ENCODE measurements at regions not wholly inside any gene's neighbourhood (a gene's known extent, or its start where the extent isn't known, plus 50 kb on each side); places are given as distances from the start of the nearest gene placed in this dataset.
"Not testable (repeated sequence)": the region's sequence is repeated elsewhere in the genome, so short reads cannot be mapped to it uniquely, and the experiment has no call there.

GRCh38 chr2:55124682-55125081, 74.4 kb upstream of the RTN4 start:
- DNase-seq (ENCODE audit: low spot score) = not testable (repeated sequence)

GRCh38 chr2:55123851-55124269, 73.6 kb upstream of the RTN4 start:
- no peak for DNase-seq (ENCODE audit: low spot score)

GRCh38 chr2:55120634-55121359, 70.5 kb upstream of the RTN4 start:
- DNase-seq (ENCODE audit: low spot score) = peak; percentile 35

GRCh38 chr2:55119711-55120487, 69.6 kb upstream of the RTN4 start:
- DNase-seq (ENCODE audit: low spot score) = no peak

- DNase-seq (ENCODE audit: low spot score) = no peak
These were observed 68.4 kb upstream of the RTN4 start for GRCh38 chr2:55118643-55119083.

GRCh38 chr2:55116966-55117365, 66.7 kb upstream of the RTN4 start:
- DNase-seq (ENCODE audit: low spot score) = no peak

GRCh38 chr2:55116598-55116964, 66.3 kb upstream of the RTN4 start:
- no peak for DNase-seq (ENCODE audit: low spot score)

GRCh38 chr2:55115761-55116597, 65.7 kb upstream of the RTN4 start:
- no peak for DNase-seq (ENCODE audit: low spot score)

- DNase-seq (ENCODE audit: low spot score) = no peak
These were observed 64.3 kb upstream of the RTN4 start for GRCh38 chr2:55114597-55114996.

GRCh38 chr2:55114082-55114481, 63.8 kb upstream of the RTN4 start:
- no peak for DNase-seq (ENCODE audit: low spot score)

GRCh38 chr2:55112229-55113031, 62.2 kb upstream of the RTN4 start:
- DNase-seq (ENCODE audit: low spot score) = no peak

GRCh38 chr2:55111570-55112228, 61.4 kb upstream of the RTN4 start:
- DNase-seq (ENCODE audit: low spot score) = peak; percentile 38

GRCh38 chr2:55111230-55111569, 60.9 kb upstream of the RTN4 start:
- no peak for DNase-seq (ENCODE audit: low spot score)

- DNase-seq (ENCODE audit: low spot score) = no peak
These were observed 59.1 kb upstream of the RTN4 start for GRCh38 chr2:55109219-55109891.

GRCh38 chr2:55108456-55109160, 58.4 kb upstream of the RTN4 start:
- DNase-seq (ENCODE audit: low spot score) = no peak

- no peak for DNase-seq (ENCODE audit: low spot score)
These were observed 57.2 kb upstream of the RTN4 start for GRCh38 chr2:55107436-55107835.

GRCh38 chr2:55106148-55106547, 55.9 kb upstream of the RTN4 start:
- DNase-seq (ENCODE audit: low spot score) = no peak

GRCh38 chr2:55105456-55105855, 55.2 kb upstream of the RTN4 start:
- no peak for DNase-seq (ENCODE audit: low spot score)

GRCh38 chr2:55103046-55103445, 52.8 kb upstream of the RTN4 start:
- no peak for DNase-seq (ENCODE audit: low spot score)

Data from hematopoietic multipotent progenitor cell treated with erythropoietin and hydrocortisone succinate and interleukin-3 and kit ligand, for 17 days (in vitro differentiated cells).